ENCODE measurements at regions not wholly inside any gene's neighbourhood (a gene's known extent, or its start where the extent isn't known, plus 50 kb on each side); places are given as distances from the start of the nearest gene placed in this dataset.

DNA sequence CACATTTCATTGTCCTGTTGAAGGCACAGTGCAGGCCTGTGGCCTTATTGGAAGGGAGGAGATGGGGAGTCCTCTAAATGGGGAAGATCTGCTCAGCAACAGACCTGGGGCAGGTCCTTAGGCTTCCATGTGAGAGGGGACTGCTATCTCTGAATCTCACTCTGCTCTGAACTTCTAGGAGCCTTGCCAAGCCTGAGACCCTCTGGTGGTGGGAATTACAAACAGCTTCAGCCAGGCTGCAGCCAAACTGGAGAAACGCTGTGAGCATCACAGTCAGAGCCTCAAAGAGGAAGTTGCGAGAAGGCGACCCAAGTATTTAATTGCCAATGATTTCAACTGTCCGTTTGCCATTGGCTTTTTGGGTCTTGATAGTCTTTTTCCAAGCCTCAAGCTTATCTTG is 66.8 kb upstream of the MC2R start:
- peak overlapping the region; percentile 75 for H3K27ac ChIP-seq
- TF ChIP-seq ZFX (IDR thresholded peaks at IDR 0.05) (no peak), CTCF (conservative IDR thresholded peaks at IDR 0.05) (no peak)

- TF ChIP-seq ZFX (IDR thresholded peaks at IDR 0.05) (no peak), CTCF (conservative IDR thresholded peaks at IDR 0.05) (peak; percentile 25)
- no peak overlapping the region for H3K27ac ChIP-seq
These were observed 57.8 kb upstream of the MC2R start for GRCh38 chr18:13973061-13973575.
